COLO668 (cell line): ENCODE measurements at regions not wholly inside any gene's neighbourhood (a gene's known extent, or its start where the extent isn't known, plus 50 kb on each side); places are given as distances from the start of the nearest gene placed in this dataset.

ENCODE experiments used
- DNase-seq: peaks from one replicate; lab custom pipeline; 2025; ENCODE audit not compliant: unreplicated experiment; lab: John Stamatoyannopoulos, UW

DNA sequence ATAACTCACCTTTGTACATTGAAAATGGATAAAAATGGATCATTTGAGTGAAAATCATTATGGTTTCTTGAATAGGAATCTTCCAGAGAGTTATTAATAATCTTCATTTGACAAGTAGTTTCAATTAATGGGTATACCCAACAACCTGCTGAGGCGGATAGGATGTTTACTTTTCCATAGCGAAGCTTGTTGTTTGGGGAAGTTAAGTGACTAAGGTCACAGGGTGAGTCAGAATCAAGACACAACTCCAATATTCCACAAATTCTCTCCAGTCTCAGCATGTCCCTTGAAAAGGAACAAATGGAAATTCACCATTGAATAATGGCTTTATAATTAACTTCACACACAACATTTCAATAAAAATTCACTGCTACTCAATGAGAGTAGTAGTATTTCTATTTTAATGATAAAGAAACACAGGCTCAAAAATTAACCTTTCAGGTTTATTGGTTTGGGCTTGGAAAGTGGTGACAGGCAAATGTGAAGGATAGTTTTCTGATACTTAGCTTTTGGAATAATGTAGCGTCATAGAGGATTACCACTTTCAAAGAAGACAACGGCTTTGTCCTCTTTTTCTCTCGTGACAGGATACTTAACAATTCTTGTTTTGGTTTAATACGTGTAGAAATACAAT, 211.3 kb downstream of the GPD2 start:
- DNase-seq: no peak

DNA sequence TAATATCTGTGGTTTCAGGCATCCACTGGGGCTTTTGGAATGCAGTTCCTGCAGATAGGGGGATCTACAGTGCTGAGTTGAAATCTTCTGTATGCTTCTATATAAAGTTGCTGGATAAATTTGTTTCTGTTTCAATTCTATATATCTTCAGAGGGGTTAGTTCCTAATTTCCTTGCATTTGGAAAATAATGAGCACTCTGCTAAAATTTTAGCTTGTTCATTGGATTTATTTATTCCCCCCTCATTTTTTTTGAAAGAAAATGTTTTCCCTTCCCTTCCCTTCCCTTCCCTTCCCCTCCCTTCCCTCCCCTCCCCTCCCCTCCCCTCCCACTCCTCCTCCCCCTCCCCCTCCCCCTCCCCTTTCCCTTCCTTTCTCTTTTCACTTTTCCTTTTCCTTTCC, 212.3 kb downstream of the GPD2 start:
- no peak for DNase-seq

DNA sequence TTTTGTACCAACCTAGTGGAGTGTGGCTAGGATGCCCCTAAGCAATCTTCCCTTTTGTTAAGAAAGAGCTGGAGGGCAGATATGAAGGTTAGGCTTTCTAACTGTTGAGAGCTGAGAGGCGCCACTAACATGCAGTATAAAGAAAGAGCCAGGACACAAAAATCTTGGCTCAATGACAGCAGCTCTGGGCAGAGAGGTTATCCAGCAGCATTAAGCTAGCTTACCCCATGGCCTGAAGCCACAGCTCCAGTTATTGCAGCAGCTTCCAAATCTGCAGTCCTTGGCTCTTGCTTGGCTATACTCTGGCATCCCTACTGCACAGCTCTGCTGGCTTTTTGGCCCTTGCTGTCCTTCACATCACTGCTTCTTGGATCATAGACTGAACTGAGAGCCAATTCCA, 213.4 kb downstream of the GPD2 start:
- no peak for DNase-seq

DNA sequence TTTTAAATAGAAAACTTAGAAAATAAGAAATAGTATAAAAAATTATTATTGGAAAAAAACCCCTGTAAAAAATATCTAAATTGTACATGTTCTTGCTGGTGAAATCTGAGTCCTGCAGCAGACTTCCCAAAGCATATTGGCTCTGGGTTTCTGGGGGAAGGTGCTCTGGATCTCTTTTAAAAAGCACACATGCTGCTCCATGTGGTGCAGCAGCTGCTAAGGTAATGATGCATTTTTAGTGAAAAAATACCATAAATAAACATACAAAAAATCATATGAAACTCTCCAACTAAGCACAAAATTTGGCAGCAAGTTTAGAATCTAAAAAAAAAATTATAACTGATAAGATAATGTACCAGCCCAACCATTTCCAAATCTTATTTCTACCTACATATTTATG, 216.5 kb downstream of the GPD2 start:
- DNase-seq: no peak

DNA sequence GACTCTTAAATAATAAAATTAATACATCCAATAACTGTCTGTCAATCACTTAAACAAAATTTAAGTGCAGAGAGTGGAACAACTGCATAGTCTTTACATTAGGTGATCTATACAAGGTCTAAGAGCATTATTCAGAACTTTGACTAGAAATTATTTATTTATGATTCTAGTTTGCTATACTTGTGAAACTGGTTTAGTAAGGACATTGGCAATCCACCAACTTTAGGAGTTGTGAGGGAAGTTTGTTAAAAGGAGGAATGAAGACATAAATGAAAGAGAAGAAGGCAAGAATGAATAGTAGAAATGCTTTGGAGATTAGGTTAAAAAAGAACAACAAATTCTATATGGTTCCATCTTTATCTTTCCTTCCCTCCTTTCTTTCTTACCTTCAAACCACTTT, 217.5 kb downstream of the GPD2 start:
- no peak for DNase-seq

DNA sequence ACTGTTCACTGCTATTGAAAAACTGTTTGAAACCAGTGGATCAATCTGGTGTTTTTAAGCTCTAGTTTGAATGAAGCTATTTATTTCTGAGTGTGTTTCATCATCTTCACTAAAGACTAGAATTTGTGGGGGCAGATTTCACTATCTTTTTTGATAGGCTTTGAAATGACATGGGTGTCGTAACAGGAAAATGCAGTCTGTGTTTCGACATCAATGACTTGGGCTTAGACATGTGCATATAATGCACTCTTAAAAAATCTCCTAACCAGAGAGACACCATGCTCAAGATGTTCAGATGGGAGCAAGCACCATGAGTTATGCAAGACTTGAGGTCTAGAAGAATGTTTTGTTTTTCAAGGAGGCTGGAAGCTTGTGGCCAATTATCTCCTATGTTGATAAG, 221.6 kb downstream of the GPD2 start:
- no peak for DNase-seq

DNA sequence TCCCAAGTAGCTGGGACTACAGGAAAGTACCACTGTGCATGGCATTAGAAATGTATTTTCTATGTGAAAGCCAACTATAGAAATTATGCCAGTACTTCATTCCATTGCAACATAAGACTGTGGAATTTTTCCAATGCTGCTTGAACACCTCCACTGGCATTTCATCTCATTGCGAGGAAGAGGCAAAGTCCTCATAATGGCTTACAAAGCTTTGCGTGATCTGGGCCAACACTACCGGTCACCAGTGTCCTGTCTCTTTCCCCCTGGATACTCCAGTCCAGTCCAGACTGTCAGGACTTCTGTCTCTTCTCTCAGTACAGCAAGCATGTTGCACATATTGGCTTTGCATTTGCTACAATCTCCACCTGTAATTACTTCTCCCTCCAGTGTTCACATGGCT, 223.5 kb downstream of the GPD2 start:
- DNase-seq: no peak

DNA sequence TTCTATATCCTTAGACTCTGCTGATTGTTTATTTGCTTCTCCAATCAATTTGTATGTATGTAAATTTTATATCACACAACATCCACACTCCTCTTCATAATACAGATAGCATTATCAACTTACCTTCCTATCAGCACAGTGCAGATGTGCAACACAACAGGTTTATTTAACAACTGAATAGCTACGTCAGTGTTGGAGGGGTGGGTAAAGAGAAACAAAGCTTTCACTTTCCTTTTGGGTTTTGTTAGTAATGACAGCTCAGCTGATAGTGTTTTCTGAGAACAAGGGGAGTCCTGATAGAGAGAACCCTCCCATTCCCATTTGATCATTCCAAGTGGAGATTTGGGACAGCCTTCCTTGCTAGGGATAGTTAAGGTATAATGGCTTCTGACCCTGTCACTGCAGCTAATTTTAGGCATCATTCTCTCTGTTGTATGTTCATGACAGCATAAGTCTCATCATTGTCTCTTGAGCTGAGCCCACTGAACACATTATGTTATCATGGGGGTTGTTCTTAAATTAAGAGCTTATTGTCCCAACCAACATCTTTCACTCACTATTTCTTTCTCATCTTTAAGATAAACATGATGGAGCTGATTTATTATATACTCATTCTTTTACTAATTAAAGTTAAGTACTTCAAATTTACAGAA, 227.7 kb downstream of the GPD2 start:
- DNase-seq: no peak

DNA sequence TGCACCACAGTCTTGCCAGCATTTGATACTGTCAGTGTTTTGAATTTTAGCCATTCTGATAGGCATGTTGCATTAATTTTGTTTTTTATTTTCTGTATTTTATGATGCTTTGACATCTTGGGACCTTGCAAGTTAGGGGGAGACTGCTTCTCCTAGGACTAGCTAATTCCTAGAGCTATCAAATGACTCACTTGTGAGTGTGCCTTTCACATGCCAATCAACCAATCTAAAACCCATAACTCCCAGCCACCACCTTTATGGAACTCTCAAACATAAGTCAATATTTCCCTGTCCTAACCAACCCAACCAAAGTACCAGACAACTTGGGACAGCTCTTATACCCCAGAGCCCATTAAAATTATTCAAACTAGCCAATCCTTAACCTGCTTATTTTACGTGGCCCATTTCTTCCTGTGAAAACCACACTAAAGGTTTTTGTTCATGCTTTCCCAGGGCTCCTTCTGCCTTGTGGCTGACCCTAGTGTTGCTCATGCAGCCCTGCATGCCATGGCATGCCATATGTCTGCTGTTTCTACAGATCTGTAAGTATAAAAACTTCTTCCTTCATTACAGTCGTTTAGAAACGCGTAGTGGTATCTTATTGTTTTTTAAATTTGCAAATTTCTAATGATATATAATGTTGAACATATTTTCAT, 230.1 kb downstream of the GPD2 start:
- DNase-seq: no peak

DNA sequence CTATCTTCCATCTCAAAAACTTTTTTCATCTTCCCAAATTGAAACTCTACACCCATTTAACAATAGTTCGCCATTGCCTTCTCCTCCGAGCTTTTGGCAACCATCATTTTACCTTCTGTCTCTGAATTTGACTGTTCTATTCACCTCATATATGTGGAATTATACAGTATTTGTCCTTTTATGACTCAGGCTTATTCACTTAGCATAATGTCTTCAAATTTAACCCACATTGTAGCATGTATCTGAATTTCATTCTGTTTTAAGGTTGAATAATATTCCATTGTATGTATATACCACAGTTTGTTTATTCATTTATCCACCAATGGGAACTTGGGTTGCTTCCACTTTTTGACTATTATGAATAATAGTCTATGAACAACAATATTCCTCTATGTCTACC, 233.9 kb downstream of the GPD2 start:
- DNase-seq: no peak

DNA sequence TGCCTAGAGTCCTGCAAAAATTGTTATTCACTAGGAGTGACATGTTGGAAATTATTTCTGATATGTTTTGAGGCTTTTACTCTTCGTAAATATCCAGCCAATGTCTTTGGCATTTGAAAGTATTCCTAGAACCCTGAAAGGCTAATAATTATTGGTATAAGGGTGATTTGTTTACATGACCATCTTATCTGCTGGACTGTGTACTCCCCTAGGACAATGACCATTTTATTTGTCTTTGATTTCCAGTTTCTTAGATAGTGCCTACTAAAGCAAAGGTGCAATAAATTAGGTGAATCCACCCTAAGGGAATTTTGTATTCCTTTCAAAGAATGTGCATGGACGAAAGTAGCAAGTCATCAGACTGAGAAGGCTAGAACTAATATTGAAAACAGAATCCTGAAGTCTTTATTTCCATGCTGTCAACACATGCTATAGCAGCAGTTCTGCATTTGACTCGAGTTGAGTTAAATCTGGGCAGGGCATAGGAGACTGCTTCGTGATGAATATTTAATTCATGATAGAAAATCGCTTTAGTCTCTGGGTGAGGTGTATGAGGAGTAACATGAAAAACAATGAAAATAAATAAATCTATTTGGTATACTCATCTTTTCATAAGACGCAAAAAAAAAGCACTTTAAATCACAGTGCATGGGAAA, 235.7 kb downstream of the GPD2 start:
- DNase-seq: no peak

DNA sequence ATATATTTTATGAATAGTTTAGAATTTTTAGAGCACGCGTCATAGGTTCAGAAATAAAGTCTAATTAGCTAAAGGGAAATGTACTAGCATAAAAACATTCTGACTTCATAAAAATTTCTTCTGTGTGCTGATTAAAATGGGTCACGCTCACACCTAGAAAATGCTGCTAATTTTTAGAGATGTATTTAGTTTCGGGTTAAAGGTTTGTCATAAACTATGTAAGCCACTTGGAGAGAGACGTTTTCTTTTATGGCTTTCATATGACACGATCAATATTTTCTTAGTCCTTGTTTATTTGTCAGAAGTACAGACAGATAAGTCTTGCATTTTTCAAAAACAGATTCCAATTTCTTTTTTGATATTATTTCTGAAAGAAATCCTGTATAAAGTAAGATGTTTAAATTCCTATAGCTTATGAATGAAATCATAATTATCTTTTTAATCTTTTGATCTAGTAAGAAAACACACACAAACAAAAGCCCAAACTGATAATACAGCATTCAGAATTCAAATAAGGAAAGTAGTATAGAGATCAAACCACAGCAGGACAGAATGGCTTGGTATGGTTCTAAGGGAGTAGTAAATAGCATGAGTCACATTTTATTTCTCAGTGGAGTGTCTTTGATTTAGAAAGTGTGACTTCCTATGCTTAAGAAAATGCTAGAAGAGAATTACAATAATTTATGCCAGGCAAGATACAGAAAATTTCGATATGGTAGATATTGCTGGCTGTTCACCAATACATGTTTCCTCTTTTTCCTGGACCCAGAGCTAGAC, 236.6 kb downstream of the GPD2 start:
- DNase-seq: no peak

DNA sequence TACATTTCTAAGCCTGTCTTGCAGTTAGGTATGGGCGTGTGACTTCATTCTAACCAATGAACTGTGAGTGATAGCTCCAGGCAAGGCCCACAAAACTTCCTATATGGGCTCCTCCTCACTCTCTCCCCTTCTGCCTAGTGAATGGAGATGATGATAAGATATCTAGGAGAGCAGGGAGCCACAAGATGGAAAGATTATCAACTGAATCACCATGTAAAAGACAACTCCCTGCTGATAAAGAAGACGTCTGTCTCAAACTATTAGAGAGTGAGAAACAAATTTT, 237.1 kb downstream of the GPD2 start:
- DNase-seq: no peak

DNA sequence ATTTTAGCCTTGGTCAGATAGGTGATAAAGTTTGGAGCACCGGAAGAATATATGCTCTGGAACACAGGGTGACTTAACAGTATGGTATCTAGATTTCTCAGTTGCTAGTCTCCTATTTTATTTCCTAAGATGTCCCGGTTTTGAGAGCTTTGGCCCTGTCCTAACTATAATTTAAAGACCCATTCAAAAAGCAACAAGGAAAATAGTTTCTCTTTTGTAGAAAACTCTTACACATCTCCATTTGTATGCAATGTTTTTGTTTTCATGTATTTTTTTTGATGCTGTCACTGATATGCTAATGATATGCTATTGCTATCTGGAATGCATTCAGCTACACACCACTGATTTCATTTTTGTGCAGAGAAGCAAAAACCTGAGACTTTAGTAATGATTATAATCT, 237.8 kb downstream of the GPD2 start:
- no peak for DNase-seq

DNA sequence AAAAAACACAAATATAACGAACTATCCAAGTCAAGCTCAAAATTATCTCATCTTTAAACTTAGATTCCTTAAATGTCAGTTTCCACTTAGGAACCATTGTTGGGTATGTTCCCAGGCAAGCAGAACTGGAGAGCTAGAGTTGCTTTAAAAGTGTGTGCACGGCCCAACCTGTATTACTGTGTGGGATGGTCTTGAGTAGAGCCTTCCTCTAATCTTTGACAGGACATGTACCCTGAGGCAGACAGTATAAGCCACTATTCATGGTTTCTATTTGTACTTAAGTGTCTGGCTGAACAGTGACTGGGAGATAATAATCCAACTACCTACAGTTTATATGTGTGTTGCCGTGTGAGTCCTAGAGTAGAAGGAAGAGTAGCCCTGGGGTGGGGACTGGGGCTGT, 239.7 kb downstream of the GPD2 start:
- DNase-seq: no peak

DNA sequence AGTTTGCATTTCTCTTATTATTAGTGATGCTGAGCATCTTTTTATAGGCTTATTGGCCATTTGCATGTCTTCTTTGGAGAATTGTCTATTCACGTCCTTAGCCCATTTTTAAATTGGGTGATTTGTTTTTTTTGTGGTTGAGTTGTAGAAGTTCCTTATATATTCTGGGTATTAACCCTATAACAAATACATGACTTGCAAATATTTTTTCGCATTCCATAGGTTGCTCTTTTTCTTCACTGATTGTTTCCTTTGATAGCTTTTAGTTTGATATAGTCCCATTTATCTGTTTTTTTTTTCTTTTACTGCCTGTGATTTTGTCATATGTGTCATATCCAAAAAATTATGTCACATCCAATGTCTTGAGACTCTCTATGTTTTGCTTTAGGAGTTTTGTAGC, 243.6 kb downstream of the GPD2 start:
- no peak for DNase-seq

DNA sequence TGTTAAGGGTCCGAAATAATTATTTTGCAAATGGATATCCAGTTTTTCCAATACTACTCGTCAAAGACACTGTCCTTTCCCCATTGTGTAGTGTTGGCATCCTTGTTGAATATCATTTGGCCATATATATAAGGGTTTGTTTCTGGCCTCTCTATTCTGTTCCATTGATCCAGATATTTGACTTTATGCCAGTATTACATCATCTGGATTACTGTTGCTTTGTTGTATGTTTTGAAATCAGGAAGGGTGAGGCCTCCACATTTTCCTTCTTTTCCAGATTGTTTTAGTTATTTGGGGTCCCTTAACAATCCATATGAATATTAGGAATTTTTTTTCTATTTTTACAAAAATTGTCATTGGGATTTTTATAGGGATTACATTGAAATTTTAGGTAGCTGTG, 244.1 kb downstream of the GPD2 start:
- DNase-seq: no peak

DNA sequence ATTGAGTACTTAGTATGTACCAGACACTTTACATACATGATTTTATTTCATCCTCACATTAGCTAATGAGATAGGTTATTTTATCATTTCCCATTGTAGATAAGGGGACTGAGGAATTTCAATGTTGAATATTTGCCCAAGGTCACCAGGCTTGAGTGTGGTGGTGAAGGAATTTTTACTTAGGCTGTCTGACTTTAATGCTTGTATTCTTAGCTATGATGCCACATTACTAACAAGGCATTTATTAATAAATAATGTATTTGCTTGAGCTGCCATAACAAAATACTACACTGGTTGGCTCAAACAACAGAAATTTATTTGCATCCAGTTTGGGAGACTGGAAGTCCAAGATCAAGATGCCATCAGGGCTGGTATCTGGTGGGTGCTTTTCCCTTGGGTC, 250.9 kb downstream of the GPD2 start:
- no peak for DNase-seq

DNA sequence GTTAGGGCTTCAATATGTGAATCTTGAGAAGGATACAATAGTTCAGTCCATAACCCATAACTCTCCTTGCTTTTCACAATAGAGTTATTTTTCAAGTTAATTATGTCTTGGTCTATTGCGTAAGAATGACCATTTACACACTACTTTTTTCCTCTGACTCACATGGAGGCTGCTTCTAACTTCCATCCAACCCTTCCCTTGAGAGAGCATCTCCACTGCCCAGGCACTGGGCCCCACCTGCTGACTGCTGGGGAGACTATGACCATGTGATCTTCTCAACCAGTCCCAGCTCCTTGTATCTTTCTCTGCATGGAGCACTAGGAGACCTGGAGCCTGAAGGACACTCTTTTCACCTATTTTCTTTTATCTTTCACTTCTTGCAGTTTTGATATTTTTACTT, 251.5 kb downstream of the GPD2 start:
- no peak for DNase-seq

DNA sequence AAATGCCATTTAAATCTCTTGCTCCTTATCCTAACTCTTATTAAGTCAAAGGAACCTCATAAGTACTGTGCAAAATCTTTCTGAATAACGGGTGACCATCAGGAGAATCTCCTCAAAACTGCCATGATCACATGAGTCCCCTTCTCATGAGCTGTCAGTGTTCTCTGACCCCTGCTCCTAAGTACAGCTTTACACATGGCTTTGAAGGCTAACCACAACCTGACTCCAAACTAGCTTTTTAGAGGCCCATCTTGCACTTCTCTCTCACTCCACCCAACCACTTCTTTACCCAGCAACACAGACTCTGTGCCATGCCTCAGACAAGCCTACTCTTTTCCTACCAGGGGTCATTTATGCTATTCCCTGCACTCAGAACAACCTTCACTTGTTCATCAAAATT, 253.8 kb downstream of the GPD2 start:
- DNase-seq: no peak

DNA sequence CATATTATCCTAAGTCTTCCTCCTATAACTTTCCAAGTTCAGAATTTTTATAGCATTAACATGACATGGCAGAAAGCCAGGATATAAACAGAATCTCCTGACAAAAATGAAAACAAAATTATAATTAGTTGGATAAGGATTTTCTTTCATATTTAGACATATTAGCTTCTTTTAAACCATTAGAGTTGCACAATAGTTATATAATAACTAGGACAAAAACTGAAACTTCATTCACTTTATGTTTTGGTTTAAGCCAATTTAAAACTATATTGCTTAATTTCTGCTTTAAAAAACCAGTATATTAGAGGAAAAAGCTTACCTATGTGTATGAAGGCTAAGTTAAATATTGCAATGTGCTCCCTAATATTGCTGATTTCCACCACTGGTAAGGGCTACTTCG, 254.8 kb downstream of the GPD2 start:
- no peak for DNase-seq

DNA sequence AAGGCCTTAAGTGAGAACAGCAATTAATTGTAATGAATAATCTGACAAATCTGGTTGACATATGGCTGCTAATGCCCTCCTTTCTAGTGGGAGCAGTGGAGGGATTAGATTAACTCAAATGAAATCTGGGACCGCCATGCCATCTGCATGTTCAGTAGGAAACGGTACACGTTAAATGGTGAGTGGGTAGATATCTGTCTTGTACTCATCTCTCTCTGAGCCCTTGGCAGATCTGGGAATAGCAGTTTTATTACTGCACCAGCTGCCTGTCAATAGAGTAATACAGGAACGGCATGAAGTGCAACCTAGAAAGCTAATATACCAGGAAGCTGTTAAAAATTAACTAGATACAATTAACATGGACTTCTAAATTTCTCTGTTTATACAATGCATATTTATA, 258.8 kb downstream of the GPD2 start:
- DNase-seq: peak; percentile 9
